CD4-positive, alpha-beta T cell treated with Interleukin-1 beta for 1 hour (primary cell): ENCODE measurements at regions not wholly inside any gene's neighbourhood (a gene's known extent, or its start where the extent isn't known, plus 50 kb on each side); places are given as distances from the start of the nearest gene placed in this dataset.
A peak's percentile ranks its signal among the peaks of the same experiment; 100 is the strongest.

ENCODE experiments used
- DNase-seq, 2 donors: peaks; one replicate each; pipeline ENCODE4 v3.0.0-alpha.2; 2020 to 2022

- DNase-seq: no peak
Measured at GRCh38 chr1:229037806-229038405, 233.0 kb upstream of the RAB4A start.

DNA sequence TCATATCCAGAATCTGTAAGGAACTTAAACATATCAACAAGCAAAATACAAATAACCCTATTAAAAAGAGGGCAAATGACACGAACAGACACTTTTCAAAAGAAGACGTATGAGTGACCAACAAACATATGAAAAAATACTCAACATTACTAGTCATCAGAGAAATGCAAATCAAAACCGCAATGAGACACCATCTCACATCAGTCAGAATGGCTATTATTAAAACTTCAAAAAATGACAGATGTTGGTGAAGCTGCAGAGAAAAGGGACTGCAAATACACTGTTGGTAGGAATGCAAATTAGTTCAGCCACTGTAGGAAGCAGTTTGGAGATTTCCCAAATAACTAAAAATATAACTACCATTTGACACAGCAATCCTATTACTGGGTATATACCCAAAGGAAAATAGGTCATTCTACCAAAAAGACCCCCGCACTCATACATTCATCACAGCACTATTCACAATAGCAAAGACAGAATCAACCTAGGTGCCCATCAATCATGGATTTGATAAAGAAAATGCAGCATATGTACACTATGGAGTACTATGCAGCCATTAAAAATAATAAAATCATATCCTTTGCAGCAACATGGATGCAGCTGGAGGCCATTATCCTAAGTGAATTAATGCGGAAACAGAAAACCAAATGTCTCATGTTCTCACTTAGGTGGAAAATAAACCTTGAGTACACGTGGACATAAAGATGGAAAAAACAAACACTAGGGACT, 230.1 kb upstream of the RAB4A start:
- no peak for DNase-seq

DNA sequence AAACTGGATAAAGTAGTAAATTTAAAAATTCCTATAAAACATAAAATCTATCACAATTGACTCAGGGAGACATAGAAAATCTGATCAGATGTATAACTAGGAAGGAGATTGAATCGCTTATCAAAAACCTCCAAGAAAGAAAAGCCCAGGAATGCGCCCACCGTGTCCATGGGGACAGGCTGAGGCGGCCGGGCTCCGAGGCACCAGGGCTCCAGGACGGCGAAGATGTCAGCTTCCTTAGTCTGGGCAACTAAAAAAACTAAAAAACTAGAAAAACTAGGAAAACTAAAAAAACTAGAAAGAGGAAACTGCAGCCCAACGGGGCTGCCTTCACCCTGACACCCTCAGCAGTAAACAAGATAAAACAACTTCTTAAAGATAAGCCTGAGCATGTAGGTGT, 229.0 kb upstream of the RAB4A start:
- DNase-seq: no peak

DNA sequence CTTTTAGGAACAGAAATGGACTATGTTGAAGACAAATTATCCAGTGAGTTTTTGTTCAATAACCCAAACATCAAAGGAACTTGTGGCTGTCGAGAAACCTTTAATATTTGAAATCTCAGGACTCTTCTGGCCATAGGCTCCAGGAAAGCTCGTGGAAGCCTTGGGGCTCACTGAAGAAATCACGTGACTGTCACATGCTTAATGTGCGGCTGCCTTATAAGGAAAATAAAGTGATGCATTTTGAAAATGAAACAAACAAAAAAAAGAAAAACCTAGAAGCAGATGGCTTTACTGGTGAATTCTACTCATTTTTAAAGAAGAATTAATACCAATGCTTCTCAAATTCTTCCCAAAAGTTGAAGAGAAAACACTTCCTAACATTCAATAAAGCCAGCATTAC, 228.4 kb upstream of the RAB4A start:
- DNase-seq: no peak

DNA sequence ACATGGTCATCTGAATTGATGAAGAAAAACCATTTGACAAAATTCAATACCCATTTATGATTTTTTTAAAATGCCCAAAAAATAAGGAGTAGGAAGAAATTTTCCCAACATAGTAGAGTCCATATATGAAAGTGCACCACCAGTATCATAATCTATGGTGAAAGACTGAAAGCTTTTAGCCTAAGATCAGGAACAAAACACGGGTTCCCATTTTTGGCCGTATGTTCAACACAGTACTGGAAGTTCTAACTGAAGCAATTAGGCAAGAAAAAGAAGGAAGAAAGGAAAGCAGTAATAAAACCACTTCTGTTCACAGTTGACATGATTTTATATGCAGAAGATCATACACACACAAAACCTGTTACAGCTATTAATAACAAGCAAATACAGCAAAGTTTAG, 227.8 kb upstream of the RAB4A start:
- no peak for DNase-seq

DNA sequence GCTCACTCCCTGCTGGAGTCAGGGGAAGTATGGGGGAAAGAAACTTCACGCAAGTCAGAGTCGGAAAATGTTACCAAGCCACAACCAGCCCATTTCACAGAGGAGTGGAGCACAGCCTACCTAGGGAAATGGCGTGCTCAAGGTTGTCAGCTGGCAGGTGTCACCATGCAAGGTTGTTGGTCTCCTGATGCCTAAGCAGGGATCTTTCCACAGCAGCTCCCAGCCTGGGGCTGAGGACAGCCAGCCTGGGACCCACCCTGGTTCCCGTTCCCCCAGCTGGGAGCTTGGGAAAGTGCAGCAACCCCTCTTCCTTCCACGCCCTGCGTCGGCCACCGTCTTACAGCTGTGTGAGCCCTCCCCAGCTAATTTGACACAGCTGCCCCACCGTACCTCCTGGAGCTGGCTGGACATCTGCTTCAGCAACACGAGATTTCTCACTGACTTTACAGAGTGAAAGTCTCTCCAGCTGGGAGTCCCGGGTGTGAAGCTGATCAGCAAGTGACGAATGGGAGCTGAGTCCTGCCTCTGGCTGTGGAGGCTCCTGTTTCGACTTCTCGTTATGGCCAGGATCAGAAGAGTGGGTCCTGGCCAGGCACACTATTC, 224.6 kb upstream of the RAB4A start:
- no peak for DNase-seq

GRCh38 chr1:229047161-229047839, 223.6 kb upstream of the RAB4A start:
- no peak for DNase-seq

- DNase-seq: no peak
Measured at GRCh38 chr1:229047840-229048620, 222.9 kb upstream of the RAB4A start.

DNA sequence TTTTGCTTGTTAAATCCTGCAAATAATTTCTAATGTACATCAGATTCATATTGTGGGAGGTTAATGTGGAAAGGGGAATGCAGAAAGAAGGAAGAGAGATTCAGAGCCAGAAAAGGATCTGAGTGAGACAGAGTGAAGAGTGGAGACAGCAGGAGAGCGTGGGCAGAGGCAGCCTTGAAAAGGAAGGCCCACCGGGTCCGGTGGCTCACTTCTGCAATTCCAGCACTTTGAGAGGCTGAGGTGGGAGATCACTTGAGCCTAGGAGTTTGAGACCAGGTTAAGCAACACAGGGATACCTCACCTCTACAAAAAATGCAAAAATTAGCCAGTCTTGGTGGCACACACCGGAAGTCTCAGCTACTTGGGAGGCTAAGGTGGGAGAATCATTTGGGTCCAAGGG, 222.0 kb upstream of the RAB4A start:
- DNase-seq: no peak

- DNase-seq: no peak
Measured at GRCh38 chr1:229056046-229056445, 214.9 kb upstream of the RAB4A start.

- DNase-seq: peak; percentile 22 to 35
Measured at GRCh38 chr1:229058111-229058561, 212.8 kb upstream of the RAB4A start.

DNA sequence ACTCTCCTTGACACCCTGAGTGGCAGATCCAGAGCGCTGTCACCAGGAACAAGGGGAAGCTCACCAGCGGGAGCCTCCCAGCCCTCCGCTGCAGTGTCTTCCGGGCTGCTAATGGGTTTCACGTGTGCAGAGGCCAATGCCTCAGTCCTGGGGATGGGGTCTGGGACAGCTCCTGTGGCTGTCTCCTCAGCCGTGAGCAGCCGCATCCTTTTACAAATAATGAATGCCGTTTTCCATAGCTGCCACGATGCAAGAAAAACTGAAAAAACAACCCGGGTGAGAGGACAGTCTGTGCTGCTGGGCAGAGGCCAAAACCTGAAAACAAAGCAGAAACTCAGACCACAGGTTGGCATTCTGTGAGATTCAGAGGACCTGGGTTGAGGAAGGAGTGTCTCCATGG, 212.2 kb upstream of the RAB4A start:
- no peak for DNase-seq

DNA sequence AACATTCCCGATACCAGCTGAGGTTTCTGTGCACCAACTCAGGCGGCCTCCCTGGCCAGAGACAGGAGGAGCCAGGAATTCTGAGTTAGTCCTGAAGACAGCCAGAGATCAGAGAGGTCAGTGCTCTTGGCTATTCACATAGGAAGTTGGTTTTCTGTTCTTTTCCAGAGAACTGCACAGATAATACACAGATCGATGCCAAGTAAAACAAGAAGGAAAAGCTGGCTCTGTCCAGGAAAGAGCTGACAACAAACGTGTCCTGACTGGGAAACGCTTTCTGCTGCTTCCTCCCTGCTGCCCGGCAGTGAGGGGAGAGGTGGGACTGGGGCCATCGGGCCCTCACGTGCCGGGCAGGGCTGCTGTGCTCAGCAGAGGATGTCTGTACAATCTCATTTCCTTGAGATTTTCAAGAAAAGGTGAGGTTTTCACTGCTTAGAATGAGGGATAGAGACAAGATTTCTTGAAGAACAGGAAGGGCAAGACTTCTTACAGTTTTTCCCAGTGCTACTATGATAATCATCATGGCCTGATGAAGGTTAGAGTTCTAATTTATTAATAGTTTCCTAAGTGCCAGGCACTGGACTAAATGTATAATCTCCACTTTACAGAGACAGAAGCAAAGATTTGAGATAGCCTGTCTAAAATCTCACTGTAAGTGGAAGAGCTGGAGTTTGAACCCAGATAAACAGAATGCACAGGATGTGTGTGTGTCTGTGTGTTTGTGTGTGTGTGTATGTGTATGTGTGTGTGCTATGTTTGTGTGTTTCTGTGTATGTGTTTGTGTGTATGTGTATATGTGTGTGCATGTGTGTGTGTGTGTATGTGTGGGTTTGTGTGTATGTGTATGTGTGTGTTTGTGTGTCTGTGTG, 211.0 kb upstream of the RAB4A start:
- no peak for DNase-seq

DNA sequence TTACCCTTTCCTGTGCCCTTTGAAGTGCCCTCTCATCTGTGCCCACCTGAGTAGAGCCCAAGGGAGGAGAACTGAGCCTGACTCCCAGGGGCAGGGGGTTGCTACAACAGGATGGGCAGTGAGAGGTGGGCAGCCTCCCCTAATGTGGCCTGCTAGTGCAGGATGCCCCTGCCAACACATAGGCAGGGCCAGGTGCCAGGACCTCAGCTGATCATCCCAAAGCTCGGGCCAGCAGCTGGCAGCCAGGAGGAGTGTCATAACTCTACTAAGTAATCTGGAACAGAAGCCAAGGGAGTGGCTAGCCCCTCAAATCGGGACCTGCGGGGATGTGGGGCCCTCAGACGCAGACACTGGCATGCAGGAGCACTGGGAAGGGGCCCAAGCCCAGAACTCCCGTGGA, 208.8 kb upstream of the RAB4A start:
- no peak for DNase-seq

DNA sequence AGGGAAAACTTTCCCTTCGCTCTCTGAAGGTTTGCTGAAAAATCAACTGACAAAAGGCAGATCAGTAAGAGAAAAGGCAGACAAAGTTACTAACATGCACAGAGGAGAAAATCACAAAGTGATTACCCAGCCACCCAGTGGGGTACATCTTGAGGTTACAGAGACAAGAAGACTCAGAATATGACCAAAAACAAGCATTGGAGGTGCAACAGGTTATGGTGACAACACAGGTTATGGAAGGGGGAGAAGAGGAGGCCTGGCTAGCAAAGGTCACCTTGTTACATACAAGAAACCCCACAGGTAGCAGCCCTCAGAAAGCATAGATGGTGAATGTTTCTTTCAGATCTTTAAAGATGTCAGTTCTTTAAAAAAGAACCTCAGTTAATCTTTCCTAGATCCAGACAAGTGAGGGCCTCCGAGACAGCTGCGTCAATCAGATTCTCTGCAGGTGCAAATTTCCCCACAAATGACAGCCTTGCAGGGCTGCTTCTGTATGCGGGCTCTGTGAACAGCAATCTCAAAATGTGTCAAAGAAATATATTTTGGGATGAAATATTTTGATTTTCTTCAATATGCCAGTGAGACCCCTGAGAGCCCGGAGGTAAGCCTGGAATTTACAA, 207.6 kb upstream of the RAB4A start:
- no peak for DNase-seq

DNA sequence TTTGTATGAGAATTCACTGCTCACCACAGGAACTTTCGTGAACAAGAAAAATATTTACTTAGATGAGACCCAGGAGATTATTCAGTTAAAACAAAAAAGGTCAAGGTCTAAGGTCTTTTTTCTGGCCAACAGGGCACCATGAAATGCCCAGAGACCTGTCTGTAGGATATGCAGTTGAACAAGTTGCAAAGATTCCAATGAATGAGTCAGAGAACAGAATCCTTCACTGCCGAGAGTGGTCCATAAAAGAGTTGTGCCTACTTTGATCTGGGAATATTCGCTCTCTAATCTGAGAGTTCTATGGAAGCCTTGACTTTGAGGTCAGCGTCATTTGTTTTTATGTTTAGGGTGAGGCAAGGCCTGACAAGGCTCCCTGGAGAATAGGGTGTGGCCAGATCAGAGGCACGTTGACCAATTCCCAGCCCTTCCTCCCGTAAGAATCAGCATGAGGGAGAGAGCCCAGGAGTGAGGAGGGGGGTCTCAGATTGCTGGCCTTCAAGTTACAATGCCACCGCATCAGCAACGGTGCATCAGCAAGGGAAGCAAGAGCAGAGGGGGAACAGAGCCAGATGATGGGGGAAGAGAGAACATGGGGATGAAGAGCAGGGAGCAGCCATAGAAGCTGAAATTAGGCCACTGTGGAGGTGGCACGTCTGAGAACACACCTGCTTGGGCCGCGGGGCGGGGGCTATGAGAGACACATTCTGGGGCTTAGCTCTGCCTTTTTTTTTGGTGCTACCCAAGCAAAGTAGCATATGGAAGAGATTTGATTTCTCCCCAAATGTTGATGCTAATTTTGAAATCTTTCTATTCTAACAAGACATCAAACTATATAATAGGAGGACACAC, 206.4 kb upstream of the RAB4A start:
- no peak for DNase-seq

DNA sequence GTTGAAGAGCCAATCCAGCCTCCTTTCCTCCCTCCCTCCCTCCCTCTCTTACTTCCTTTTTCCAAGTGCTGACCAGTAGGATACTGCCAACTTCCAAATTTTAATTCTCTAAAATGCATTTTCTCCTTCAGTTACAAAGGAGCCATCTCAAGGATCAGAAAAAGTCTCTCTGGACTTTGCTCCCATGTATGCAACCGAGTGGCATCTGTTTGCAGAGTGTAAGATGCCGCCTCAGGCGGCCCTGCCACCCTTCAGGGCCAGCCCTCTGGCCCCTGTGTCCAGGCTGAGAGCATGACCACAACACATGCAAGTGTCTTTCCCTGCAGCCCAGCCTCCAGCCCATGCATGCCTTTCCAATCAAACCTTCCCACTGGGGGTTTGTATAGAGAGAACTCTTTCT, 205.3 kb upstream of the RAB4A start:
- no peak for DNase-seq

DNA sequence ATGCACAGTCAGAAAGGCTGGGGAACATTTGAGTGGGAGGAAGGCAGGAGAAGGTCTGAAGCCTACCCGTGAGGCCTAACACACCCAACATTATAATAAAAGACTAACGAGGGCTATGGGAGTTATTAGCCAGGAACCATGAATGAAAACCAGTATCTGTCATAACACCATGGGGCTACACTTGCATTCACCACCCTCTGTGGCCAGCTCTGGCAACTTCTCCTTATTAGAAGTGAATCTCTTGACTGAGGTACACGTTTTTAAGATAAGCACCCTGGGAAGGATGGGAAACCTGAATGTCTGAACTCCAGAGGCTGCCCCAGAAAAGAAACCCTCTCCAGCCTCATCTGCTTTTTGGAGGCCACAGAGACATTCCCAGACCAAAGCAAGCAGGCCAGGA, 204.3 kb upstream of the RAB4A start:
- DNase-seq: no peak

DNA sequence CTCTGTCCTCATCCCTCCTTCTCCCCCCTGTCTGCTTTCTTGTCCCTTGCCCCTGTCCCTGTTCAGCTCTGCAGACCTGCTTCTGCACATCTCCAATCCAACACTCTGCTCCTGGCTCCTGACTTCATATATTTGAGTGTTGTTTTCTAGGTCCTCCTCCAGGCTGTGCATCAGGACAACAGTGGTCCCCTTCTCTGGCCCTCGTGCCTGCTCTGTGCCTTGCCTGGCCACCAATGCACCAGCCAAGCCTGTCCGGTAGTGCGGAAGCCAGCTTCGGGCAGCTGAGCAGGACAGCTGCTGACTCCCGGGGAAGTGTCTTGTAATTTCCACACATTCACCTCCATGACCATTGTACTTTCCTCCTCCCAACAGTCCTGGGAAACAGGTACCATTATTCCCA, 203.4 kb upstream of the RAB4A start:
- DNase-seq: no peak

DNA sequence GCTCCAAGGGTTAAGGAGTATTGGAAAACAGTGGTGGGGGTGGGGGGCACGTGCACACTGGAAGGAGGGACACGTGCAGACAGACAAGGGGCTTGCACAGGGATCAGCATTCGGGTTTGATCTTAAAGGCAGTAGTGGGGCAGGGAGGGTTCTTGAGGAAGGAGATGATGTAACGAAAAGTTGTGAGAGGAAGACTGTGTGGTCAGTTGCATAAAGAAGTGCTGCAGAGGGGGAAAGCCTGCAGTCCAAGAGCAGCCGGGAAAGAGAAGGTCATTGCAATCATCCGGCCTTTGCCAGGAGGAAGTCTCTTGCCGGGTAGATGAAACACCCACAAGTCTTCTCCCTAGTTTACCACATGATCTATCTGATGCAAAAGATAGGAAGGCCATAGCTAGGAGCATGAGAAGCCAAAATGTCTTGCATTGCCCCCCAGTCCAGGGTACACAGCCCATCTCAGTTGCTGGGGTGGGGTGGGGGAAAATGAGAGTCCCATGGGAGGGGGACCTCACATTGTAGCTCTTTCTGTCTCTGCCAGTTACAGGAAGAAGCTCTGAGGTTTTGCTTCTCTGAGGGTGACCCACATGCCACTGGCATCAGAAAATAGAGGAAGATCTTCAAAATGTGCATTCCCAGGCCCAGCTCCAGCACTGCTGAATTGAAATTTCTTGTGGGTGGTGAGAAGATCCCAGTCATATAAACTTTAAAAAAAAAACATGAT, 202.5 kb upstream of the RAB4A start:
- DNase-seq: peak; percentile 5 to 65
